ENCODE measurements at regions not wholly inside any gene's neighbourhood (a gene's known extent, or its start where the extent isn't known, plus 50 kb on each side); places are given as distances from the start of the nearest gene placed in this dataset.

GRCh38 chr3:43948013-43948412 lies 257.3 kb downstream of the ABHD5 start:
- no peak for TF ChIP-seq GATA1 (IDR thresholded peaks at IDR 0.05; ENCODE audit: low read depth, low read length)
- no peak for TF ChIP-seq POLR2A (IDR thresholded peaks at IDR 0.05; ENCODE audit: low read length)
- DNase-seq = no peak

- TF ChIP-seq GATA1 (IDR thresholded peaks at IDR 0.05; ENCODE audit: low read depth, low read length) (no peak), POLR2A (IDR thresholded peaks at IDR 0.05; ENCODE audit: low read length) (no peak)
- DNase-seq = no peak
Measured at GRCh38 chr3:43949594-43949993, 258.9 kb downstream of the ABHD5 start.

- TF ChIP-seq POLR2A (IDR thresholded peaks at IDR 0.05; ENCODE audit: low read length) (no peak), GATA1 (IDR thresholded peaks at IDR 0.05; ENCODE audit: low read depth, low read length) (no peak)
- no peak for DNase-seq
Measured at GRCh38 chr3:43950775-43951174, 260.0 kb downstream of the ABHD5 start.

GRCh38 chr3:43951813-43952212 lies 261.1 kb downstream of the ABHD5 start:
- TF ChIP-seq GATA1 (IDR thresholded peaks at IDR 0.05; ENCODE audit: low read depth, low read length) = no peak
- no peak for TF ChIP-seq POLR2A (IDR thresholded peaks at IDR 0.05; ENCODE audit: low read length)
- DNase-seq = no peak

DNA sequence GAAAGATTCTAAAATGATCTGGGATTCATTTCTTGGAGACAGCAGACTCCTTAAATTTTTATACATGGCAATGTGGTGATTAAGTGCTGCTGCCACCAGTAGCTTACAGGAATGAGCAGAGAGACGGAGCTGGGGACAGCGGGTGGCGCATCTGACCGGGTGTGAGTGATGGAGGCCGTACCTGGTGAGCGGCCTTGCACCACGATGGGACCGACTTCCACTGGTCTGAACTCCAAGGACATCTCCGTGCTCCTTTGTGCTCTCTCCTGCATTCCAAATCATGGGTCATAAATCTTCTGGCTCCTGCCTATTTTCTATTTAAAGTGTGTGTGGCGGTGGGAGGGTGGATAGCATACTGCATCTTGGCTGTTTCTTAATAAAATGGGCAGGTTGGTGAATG lies 262.6 kb downstream of the ABHD5 start:
- no peak for TF ChIP-seq GATA1 (IDR thresholded peaks at IDR 0.05; ENCODE audit: low read depth, low read length)
- no peak for TF ChIP-seq POLR2A (IDR thresholded peaks at IDR 0.05; ENCODE audit: low read length)
- no peak for DNase-seq

- no peak for TF ChIP-seq POLR2A (IDR thresholded peaks at IDR 0.05; ENCODE audit: low read length)
- TF ChIP-seq GATA1 (IDR thresholded peaks at IDR 0.05; ENCODE audit: low read depth, low read length) = no peak
- no peak for DNase-seq
Measured at GRCh38 chr3:43953814-43954692, 263.3 kb downstream of the ABHD5 start.

GRCh38 chr3:43956945-43957344 lies 266.2 kb downstream of the ABHD5 start:
- TF ChIP-seq GATA1 (IDR thresholded peaks at IDR 0.05; ENCODE audit: low read depth, low read length) (no peak), POLR2A (IDR thresholded peaks at IDR 0.05; ENCODE audit: low read length) (no peak)
- DNase-seq = no peak

GRCh38 chr3:43957553-43957952 lies 266.8 kb downstream of the ABHD5 start:
- DNase-seq = no peak
- TF ChIP-seq POLR2A (IDR thresholded peaks at IDR 0.05; ENCODE audit: low read length) (no peak), GATA1 (IDR thresholded peaks at IDR 0.05; ENCODE audit: low read depth, low read length) (no peak)

DNA sequence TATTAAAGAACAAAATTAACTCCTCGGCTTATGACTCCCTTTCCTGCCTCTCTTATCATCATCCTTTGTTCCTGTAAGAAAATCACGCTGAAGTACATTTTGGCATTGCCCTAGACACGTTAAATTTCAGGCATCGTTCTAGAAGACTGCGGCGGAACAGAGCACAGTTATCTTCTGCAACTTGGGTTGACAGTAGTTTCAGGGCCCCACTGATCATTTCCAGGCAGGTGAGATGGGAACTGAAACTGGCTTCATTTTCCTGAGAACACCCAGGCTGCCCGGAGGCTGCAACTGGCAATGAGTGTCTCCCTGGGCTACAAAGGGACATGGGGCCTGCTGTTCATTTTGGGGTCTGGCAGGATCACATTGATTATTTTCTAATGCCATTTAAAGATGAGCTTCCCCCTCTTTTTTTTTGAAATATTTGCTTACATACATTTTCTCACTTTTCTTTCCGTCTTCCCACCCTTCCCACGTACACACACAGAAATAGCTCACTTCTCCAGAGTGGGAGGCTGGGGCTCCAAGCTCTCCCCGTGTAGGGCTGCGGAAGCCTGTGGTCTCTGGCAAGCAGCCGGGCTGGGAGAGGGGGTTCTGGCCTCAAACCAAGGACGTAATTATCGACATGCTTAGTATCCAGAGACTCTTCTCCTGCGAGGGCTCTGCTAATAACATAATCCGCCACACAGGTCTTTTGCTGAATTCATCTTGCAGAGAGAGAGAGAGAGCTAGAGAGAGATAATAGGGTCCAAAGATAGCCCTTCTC lies 267.4 kb downstream of the ABHD5 start:
- TF ChIP-seq GATA1 (IDR thresholded peaks at IDR 0.05; ENCODE audit: low read depth, low read length) (no peak), POLR2A (IDR thresholded peaks at IDR 0.05; ENCODE audit: low read length) (no peak)
- no peak for DNase-seq

DNA sequence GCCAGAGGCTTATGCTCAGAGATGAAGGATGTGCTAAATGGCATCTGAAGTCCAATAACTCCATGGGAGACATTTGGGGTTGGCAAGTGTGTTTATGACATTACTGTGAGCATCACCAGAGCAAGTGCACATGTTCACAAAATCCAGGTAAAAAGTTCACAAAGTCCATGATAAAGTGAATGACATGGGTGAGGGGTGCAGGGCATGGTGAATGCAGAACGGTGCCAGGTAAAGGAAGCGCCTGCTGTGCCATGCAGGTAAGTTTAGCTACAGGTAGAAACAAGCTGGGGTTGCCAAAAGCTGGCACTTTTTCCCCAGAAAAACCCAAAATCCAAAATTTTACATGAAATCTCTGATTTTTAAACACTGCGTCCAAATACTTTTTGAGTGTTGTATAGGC lies 268.2 kb downstream of the ABHD5 start:
- DNase-seq = no peak
- no peak for TF ChIP-seq POLR2A (IDR thresholded peaks at IDR 0.05; ENCODE audit: low read length)
- no peak for TF ChIP-seq GATA1 (IDR thresholded peaks at IDR 0.05; ENCODE audit: low read depth, low read length)

GRCh38 chr3:43959498-43960447 lies 269.0 kb downstream of the ABHD5 start:
- DNase-seq = no peak
- TF ChIP-seq POLR2A (IDR thresholded peaks at IDR 0.05; ENCODE audit: low read length) (no peak), GATA1 (IDR thresholded peaks at IDR 0.05; ENCODE audit: low read depth, low read length) (no peak)

DNA sequence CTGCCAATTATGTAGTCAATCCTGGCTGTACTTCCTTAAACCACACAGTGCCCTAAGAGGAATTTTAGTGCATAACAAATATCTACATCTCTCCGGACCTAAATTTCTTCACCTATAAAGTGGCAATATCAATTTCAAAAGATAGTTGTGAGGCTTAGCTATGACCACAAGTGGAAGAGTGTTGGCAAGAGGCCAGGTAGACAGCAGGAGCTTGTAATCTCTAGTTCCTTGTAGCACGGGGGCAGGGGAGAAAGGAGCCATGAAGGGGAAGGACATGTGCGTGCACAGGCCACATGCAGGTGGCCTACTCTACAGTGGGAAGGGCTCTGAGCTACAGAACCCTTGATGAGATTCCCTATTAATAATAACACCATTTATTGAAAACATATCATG lies 269.7 kb downstream of the ABHD5 start:
- no peak for TF ChIP-seq POLR2A (IDR thresholded peaks at IDR 0.05; ENCODE audit: low read length)
- TF ChIP-seq GATA1 (IDR thresholded peaks at IDR 0.05; ENCODE audit: low read depth, low read length) = no peak
- DNase-seq = no peak

GRCh38 chr3:43962043-43962442 lies 271.3 kb downstream of the ABHD5 start:
- DNase-seq = no peak
- no peak for TF ChIP-seq POLR2A (IDR thresholded peaks at IDR 0.05; ENCODE audit: low read length)
- no peak for TF ChIP-seq GATA1 (IDR thresholded peaks at IDR 0.05; ENCODE audit: low read depth, low read length)

DNA sequence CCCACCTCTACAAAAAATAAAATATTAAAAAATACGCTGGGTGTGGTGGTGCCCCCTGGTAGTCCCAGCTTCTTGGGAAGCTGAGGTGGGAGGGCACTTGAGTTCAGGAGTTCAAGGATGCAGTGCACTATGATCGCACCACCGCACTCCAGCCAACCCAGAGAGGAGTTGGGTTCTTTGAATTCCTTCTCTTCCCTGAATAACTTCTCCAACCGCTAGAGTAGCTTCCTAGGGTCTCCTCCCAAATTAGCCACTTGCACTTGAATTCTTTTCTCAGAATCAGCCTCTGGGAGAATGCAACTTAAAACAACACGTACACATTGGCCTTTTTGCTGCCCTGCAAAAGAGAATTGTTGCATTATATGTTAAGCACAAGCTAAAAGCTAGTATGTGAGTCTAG lies 272.5 kb downstream of the ABHD5 start:
- no peak for DNase-seq
- no peak for TF ChIP-seq GATA1 (IDR thresholded peaks at IDR 0.05; ENCODE audit: low read depth, low read length)
- TF ChIP-seq POLR2A (IDR thresholded peaks at IDR 0.05; ENCODE audit: low read length) = no peak
